Pons (tissue), 1 donor: ENCODE measurements at regions not wholly inside any gene's neighbourhood (a gene's known extent, or its start where the extent isn't known, plus 50 kb on each side); places are given as distances from the start of the nearest gene placed in this dataset.
"Not testable (repeated sequence)": the region's sequence is repeated elsewhere in the genome, so short reads cannot be mapped to it uniquely, and the experiment has no call there.

Source experiments
- DNase-seq: peaks from one replicate; pipeline ENCODE4 v3.0.0-alpha.2; 2016; ENCODE audit warnings: low spot score

- no peak for DNase-seq
Measured at GRCh38 chr5:128667751-128668150, 129.7 kb upstream of the FBN2 start.

GRCh38 chr5:128668921-128669320 lies 130.9 kb upstream of the FBN2 start:
- no peak for DNase-seq

- DNase-seq, result no peak
Measured at GRCh38 chr5:128669803-128670202, 131.8 kb upstream of the FBN2 start.

DNA sequence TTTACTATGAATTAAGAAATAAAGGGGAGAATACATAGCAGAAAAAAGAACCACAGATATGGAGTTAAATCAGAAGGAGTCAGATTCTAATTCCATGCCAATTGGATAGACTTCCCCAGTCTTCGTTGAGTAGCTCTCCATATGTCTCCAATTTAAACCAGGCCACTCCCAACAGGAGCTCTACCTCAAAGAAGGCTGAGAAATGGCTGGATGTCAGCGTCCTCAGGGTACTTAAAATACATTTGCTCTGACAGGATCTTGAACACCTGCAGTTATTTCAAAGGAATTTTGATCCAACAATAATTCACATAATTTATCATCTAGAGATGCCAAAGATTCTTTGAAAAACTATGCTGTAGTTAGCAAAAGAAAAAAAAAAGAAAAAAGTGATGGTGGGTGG lies 133.9 kb upstream of the FBN2 start:
- no peak for DNase-seq

GRCh38 chr5:128673000-128673399 lies 135.0 kb upstream of the FBN2 start:
- no peak for DNase-seq

- no peak for DNase-seq
Measured at GRCh38 chr5:128673411-128673957, 135.4 kb upstream of the FBN2 start.

DNA sequence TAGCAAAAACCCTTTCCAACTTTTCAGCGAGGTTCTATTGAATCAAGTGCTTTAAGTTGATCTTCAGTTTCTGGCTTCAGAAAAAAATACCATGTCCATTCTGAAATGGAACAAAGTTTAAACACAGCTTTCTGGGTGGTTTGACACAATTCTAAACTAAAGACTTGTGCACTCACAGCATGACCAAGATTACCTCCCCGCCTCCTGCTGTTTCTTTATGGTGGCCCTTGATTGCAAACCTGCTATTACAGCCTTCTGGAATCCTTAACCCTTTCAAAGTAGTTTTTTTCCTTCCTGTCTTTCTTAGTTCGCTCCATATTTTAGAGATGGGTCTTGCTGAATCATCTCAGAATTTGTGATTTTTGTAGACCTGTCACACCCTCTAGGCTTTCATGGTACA lies 135.9 kb upstream of the FBN2 start:
- DNase-seq, result no peak

- no peak for DNase-seq
Measured at GRCh38 chr5:128674837-128675446, 136.9 kb upstream of the FBN2 start.

DNA sequence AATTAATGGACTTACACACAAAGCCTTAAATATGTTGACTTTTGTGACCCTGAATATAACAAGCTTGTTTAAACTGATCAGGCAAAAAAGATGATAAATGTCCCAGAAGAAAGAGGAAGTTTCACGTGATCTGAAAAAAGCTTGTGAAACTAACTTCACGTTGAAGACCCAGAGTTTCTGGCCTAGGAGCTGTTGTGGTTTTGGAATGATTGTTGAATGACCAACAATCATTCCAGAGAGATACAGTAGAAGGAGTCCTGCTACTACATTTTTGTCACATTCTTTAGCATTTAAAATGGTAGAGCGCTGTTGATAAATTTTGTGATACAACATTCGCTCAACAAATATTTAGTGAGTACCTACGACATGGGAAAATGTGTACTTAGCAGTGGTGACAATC lies 143.1 kb upstream of the FBN2 start:
- DNase-seq, result no peak

GRCh38 chr5:128681764-128682592 lies 143.9 kb upstream of the FBN2 start:
- DNase-seq, result no peak

GRCh38 chr5:128682669-128683068 lies 144.6 kb upstream of the FBN2 start:
- no peak for DNase-seq

DNA sequence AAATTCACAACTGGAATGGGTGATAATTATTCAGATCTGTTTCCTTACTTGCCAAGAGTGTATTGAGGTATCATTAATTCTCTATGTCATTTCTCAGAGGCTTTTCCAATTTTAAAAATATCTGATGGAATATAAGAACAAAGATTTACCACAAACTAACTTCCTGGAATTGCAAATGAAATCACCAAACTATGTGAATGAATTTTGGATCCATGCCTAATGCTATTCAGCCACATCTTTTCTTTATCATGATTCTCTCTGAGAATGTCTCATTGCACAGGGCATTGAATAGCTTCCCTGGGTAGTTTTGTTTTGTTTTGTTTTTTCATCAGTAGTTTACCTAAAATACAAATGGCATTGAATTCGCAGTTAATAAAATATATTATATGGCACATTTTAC lies 146.9 kb upstream of the FBN2 start:
- no peak for DNase-seq

- DNase-seq, result no peak
Measured at GRCh38 chr5:128687930-128688329, 149.9 kb upstream of the FBN2 start.

GRCh38 chr5:128693764-128694163 lies 155.7 kb upstream of the FBN2 start:
- DNase-seq, result no peak

GRCh38 chr5:128695791-128696530 lies 157.9 kb upstream of the FBN2 start:
- no peak for DNase-seq

- DNase-seq, result no peak
Measured at GRCh38 chr5:128701301-128701700, 163.3 kb upstream of the FBN2 start.

GRCh38 chr5:128703322-128703721 lies 165.3 kb upstream of the FBN2 start:
- no peak for DNase-seq

DNA sequence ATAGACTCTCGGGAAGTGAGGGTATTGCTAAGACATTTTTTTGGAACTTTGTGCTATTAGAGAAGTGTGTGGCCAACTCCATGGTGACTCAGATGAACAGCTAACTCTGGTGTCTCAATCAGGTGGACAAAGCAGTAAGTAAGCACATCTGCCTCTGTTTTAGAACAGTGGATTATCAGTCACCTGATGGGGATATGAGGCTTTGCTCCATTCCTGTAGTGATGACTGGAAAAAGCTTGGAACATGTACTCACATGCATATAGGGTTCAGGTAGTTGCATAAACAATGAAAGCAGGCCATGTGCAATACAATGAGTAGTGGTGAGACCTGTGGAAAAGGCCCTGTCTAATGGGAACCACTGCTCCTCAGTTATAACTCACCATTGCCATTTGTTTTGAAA lies 168.2 kb upstream of the FBN2 start:
- no peak for DNase-seq

DNA sequence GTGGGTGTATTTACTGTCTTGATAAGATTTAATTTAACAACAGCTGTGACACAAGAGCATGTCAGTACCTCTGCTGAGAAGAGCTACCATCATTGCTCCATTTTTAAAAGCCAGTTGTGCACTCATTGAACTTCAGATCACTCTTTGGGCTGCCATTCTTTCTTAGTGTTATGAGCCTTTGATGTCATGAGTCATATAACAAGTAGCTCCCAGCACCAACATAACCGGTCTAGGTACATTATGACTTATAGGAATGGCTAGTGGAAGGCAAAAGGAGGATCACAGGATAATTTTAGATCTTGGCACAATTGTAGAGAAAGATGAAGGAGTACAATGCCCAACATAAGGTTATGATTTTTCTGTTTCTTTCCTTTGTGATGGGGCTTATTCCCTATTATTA lies 170.8 kb upstream of the FBN2 start:
- DNase-seq, result no peak

GRCh38 chr5:128711216-128711615 lies 173.2 kb upstream of the FBN2 start:
- no peak for DNase-seq

- no peak for DNase-seq
Measured at GRCh38 chr5:128714551-128714950, 176.5 kb upstream of the FBN2 start.

GRCh38 chr5:128722551-128722950 lies 184.5 kb upstream of the FBN2 start:
- DNase-seq, result no peak

GRCh38 chr5:128730021-128730420 lies 192.0 kb upstream of the FBN2 start:
- DNase-seq, result not testable (repeated sequence)
